GM18868 (cell line): ENCODE measurements at regions not wholly inside any gene's neighbourhood (a gene's known extent, or its start where the extent isn't known, plus 50 kb on each side); places are given as distances from the start of the nearest gene placed in this dataset.

Source experiments
- ATAC-seq: cut with Tn5 transposase; IDR thresholded peaks from one replicate; pipeline ENCODE4 v1.9.1; 2021; ENCODE audit warnings: mild to moderate bottlenecking, moderate library complexity; ENCODE audit not compliant: unreplicated experiment

DNA sequence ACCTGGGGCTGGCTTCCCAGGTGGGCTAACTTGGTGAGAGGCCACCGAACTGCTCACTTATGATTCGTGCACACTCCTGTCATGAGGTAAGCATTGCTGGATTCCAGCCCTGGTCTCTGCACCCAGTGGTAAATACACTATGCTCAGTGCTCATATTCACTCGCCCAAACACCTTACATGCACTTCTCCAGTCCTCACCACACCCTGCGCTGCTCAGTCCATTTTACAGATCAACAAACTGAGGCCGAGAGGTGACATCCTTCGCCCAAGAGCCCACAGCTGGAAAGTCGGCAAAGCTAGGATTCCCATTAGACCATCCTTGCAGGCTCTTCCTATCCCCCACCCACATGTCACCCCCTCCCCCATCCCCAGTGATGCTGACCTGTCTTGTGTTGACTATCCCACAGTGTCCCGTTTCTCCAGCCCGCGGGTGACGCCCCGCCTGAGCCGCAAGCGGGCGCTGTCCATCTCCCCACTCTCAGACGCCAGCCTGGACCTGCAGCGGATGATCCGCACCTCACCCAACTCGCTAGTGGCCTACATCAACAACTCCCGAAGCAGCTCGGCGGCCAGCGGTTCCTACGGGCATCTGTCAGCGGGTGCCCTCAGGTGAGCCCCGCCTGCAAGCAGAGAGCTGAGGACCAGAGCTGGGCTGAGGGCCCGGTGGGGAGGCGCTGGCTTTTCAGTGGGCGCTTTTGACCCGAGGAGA is 232.8 kb downstream of the GLI2 start:
- ATAC-seq: no peak

DNA sequence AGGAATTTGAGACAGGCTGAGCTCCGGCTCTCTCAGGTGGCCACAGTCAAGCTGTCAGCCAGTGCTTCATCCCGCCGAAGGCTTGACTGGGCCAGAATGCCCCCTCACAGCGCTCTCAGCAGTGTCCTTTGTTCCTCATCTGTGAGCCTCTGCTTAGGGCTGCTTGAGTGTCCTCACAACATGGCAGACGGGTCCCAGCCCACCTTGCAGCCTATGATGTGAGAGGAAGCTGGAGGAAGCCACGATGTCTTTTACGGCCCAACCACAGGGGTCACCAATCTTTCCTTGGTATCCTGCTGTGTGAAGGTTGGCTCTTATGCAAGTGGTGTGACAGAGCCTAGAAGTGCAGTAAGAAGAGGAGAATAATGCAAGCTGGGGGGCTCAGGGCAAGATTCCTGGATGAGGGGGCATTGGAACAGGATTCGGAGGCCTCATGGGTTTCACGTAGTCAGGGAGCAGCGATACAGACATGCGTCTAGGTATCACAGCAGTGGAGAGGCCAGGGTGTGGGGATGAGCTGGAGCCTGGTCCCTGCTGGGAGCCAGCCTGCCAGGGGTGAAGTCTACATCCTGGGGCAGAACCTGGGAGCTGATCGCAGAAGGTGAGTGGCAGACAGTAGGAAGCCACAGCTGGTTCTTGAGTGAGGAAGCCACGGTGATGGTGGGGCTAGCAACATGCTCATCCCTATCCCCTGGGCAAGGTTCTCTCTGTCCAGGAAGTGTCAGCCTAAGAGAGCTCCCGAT is 234.1 kb downstream of the GLI2 start:
- no peak for ATAC-seq

DNA sequence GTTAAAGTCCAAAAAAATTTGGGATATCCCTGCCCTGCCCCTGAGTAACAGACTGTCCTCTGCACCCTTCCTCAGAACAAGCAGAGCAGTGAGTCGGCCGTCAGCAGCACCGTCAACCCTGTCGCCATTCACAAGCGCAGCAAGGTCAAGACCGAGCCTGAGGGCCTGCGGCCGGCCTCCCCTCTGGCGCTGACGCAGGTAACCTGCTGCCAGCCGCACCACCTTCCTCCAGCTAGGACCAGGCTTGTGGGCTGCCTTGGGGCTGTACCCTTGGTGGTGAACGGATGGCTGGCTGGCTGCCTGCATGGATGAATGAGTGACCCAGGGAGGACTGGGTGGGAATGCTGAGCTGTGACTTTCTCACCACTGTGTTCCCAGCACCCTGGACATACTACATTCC is 236.2 kb downstream of the GLI2 start:
- ATAC-seq: no peak

DNA sequence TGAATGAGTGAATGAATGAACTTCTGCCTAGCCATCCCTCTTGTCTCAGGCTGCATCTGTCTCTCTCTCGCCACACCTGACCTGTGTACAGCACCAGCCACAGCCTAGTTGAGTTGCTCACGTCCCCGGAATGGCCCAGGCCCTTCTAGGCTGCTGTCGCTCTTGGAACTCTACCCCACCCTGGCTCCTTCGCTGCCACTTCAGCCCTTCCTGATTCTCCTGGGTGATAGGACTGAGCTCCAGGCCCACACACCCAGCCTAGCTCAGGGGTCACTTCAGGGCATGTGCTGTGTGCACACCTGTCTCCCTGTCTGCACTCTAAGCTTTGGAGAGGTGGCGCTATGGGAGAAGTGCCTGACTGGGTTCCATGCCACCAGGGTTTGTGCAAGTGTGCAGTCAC is 236.6 kb downstream of the GLI2 start:
- no peak for ATAC-seq

DNA sequence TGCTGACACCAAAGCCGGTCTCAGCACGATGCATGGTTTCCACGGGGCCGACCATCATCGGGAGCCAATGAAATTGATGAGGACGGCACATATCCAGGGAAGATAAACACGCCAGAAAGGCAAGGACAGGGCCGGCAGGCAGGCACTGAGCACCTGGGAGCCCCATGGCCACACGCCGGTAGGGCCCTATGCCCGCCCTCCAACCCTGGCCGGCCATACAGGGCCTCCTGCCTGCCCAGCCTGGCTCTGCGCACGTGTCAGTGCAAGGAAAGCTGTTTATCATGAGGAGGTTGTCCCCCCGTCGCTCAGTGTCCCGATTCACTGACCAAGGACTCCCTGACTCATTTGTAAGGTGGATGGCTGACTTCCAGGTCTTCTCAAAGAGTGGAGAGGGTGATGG is 237.5 kb downstream of the GLI2 start:
- ATAC-seq: no peak

DNA sequence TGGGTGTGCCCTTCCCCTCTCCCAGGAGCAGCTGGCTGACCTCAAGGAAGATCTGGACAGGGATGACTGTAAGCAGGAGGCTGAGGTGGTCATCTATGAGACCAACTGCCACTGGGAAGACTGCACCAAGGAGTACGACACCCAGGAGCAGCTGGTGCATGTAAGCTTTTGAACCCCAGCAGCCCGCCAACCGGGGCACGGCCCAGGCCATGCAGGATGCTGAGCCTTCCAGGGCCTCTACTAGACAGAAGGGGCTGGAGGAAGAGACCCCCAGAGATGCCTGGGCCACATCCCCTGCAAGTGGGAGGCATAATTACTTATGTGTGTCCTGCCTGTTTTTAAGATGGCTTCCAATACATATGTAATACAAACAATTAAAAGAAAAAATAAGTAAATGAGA is 239.3 kb downstream of the GLI2 start:
- ATAC-seq: no peak

DNA sequence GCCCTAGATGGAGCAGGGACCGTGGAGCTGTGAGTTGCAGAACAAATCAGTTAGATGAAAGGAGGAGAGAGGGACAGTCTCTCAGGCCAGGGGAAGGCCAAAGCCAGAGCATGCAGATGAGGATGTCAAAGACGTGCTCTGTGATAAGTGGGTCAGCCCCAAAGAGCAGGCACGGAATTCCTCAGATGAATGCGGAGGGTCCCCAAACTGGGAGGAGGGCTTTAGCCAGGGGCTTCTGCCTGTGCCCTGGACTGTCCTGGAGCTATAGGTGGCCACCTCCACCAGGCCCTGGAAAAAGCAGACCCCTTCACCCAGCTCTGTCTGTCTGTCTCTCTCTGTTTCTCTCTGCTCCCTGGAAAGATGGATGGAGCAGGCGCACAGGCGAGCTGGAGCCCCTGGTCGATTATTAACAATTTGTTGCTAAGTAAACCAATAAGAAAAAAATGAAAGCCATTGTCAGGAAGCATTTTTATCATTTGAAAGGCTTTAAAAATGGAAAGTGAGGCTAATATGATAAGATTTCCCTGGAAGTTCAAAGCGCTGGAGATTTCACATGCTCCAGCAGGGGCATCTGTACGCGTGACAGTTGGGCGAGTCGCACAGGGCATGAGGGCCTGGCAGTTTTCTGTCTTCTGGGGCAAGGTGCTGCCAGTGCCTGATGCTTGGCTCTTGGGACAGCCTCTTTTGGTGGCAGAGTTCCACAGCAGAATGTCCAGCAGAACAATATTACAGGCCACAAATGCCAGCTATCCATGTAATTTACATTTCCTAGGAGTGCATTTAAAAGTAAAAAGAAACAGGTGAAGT is 241.0 kb downstream of the GLI2 start:
- no peak for ATAC-seq

DNA sequence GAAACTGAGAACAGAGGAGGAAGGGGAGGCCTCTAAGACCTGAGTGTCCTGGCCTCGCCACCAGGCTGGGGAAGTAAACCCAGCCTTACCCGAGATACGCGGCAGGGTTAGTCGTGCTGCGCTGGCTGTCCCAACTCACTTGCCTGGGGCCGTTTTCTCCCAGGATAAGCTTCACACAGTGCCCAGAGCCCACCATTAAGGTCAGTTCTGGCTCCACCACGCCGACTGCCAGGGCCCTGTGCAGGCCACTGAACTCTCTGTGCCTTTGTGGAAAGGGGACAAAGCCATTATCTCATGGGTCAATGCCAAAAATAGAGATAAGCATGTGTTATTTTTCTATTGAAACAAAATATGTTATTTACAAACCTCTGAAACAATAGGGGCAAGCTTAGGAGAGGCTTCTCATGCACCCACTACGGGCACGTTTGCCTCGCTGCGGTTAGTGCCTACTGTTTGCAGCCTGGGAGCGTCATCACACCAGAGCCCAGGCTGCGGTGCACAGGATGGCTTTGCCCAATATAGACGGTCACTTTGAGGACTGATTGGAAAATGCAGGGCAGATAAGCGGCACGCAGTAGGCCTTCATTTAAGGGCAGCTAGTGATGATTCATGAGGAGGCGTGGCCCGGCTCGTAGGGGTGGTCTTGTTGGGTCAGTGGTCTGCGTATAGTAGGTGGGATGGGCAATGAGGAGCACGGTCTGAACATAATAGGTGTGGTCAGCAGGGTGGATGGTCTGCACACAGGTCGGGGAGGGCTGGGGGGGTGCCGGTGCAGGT is 242.1 kb downstream of the GLI2 start:
- ATAC-seq: no peak

DNA sequence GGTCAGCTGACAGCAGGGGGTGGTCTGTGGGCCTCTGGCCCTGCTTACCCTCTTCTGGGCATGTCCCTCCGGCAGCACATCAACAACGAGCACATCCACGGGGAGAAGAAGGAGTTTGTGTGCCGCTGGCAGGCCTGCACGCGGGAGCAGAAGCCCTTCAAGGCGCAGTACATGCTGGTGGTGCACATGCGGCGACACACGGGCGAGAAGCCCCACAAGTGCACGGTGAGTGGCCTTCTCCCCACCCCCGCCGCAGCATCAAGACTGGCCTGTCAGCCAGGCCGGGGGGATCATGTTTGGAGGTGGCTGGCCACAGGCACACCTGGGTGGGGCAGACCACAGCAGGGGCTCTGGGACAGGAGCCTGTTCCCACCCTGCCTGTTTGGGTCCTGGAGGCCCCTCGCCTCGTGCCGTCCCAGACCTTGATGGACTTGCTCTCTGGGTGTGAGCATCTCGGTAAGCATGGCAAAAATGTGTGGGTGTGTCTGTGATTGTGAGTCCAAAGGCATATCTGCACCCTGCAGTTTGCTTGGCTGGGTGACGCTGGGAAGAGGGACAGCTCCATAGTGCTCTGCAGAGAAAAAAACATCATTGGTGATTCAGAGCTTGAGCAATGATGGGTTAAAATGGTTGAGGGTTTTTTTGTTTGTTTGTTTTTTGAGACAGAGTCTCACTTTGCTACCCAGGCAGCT is 242.8 kb downstream of the GLI2 start:
- no peak for ATAC-seq

DNA sequence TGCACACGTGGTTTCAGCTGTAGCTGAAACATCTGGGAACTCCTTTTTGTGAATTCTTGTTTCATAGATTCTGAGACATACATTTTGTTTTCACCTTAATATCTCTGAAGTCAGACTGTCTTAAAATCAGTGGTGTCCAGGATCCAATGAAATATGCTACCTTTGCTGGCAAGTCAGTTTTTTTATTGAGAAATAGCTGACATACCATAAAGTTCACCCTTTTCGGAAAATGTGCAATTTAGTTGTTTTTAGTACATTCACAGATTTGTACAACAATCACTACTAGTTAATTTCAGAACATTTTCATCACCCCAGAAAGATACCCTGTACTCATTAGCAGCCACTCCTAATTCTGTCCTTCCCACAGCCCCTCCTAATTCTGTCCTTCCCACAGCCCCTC is 243.7 kb downstream of the GLI2 start:
- ATAC-seq: no peak

DNA sequence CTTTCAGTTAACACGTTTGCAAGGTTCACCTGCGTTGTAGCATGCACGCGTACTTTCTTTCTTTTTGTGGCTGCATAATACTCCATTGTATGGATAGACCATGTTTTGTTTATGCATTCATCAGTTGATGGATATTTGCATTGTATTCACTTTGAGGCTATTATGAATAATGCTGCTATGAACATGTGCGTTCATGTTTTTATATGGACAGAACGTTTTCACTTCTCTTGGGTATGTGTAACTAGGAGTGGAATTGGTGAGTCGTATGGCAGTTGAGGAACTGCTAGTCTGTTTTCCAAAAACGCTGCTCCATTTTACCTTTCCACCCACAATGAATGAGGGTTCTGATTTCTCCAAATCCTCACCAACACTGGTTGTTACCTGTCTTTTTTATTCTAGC is 244.3 kb downstream of the GLI2 start:
- ATAC-seq: no peak

DNA sequence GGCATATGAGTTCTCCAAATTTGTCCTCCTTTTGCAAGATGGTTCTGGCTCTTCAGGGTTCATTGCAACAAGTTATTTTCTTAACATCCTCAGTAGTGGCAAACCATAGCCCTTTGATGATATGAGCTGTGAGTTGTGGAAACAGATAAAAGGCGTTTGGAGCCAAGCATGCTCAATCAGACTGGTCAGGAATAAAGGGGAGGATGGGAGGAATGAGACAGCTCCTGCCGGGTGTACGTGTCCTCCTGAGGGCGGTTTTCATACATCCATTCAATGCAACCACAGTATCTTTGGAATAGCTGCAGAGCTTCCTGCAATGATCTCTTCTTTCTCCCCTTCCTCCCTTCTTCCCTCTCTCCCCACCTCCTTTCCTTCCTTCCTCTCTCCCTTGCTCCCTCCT is 245.8 kb downstream of the GLI2 start:
- no peak for ATAC-seq

DNA sequence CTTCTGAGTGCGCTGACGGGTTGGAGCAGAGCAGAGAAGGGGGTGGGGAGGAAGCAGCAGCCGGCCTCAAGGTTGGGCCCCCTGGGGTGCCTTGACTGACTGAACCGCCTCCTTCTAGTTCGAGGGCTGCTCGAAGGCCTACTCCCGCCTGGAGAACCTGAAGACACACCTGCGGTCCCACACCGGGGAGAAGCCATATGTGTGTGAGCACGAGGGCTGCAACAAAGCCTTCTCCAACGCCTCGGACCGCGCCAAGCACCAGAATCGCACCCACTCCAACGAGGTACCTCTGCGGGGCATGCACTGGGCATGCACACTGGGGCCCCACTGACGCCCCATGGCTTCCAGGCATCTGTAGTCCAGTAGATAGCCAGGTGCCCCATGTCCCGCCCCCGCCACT is 246.9 kb downstream of the GLI2 start:
- no peak for ATAC-seq

DNA sequence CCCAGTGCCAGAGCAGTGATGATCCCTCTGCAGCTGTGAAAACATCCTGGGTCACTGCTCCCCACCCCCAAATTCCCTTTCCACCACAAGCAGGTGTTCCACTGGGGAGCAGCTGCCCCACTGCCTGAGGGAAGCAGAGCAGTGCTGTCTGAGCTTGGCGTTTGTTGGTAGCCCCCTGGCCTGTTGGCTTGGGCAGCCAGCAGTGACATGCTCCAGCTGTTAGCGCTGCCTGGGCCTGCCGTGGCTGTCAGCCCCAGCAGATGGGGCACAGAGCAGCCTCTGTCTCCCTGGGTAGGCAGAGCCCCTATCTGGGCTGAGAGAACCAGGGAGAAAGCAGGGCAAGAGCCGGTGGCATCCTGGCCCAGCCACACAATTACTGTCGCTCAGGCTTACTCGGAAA is 247.7 kb downstream of the GLI2 start:
- ATAC-seq: no peak

DNA sequence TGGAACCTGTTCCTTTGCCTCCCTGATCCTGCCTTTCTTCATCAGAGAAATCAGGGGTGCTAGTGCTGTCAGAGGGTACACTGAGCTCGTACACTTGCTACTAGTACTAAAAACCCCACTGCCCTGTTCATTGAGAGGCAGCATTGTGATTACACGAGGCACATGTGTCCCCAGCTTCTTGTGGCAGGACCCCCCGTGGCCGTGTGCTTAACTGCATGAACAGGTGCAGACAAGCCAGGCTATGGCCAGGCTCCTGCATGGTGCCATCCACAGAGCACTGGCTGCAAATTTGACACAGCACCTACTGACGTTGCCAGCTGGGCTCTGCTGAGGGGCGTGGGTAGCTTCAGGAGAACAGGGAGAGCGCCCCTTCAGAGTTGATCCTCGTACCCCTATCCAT is 248.4 kb downstream of the GLI2 start:
- ATAC-seq: no peak

DNA sequence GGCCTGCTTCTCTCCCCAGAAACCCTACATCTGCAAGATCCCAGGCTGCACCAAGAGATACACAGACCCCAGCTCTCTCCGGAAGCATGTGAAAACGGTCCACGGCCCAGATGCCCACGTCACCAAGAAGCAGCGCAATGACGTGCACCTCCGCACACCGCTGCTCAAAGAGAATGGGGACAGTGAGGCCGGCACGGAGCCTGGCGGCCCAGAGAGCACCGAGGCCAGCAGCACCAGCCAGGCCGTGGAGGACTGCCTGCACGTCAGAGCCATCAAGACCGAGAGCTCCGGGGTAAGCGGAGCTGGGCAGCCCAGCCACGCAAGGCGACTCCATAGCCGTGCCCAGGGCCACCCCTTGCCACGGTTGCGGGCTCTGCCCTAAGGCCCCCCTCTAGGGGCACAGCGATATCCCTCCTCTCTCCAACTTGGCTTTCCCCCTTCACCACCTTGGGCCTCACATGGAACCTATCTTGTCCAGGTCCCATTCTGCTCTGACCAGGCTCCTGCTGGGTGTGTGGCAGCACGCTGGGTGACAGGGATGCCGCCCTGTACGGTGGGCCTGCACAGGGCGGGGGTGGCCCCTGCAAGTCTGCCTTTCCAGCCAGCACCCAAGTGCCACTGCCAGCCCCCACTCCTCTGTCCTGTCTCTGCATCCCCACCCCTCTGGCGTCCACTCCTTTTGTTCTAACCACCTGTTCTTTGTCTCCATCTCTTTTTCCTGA is 248.9 kb downstream of the GLI2 start:
- no peak for ATAC-seq

DNA sequence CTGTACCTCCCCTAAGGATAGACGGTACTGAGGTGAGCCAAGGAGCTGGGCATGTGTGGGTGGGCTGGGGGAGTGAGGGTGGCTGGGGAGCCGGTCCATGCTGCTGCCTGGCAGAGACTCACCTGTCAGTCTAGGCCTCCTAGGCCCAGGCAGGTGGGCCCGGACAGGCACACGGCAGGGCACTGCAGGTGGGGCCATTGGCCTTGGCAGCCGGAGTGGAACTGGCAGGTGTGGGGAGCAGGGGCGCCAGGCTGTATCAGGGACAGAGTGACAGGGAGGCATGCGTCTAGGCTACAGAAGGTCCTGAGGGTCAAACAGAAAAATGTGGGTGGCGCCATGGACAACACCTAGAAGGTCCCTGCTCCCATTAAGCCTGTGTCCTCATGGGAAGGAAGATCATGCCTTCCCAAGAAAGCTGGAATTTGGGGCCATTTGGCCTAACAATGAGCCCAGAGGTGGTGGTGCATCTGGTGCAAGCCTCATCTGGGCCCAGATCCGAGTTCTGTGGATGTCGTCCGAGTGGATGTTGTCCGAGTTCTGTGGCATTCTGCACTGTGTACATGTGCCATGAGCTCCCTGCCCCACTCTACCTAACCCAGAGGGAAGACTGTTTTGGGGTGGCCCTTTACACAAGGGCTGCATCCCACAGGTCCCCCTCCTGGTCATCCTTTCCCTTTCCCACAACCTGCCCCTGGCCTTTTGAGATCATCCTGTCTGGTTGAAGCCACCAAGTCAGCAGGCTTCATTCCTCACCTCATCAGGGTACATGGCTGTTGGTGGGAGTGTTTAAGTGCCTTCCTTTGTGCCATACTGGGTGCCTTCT is 249.7 kb downstream of the GLI2 start:
- ATAC-seq: no peak

DNA sequence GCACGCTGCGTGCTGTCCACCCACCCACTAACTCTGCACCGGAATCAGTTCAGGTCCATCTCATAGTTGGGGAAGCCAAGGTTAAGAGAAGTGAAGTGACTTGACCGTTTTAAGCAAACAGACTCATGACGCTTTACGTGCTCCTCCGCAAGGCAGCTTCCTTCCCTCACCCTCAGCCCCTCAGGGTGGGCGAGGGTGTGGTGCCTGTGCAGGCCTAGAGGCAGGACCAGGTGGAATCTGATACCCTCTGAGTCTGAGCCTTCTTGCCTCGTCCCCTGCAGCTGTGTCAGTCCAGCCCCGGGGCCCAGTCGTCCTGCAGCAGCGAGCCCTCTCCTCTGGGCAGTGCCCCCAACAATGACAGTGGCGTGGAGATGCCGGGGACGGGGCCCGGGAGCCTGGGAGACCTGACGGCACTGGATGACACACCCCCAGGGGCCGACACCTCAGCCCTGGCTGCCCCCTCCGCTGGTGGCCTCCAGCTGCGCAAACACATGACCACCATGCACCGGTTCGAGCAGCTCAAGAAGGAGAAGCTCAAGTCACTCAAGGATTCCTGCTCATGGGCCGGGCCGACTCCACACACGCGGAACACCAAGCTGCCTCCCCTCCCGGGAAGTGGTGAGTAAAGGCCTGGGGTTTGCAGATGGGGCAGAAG is 250.5 kb downstream of the GLI2 start:
- ATAC-seq: no peak
